HG03108 (cell line): ENCODE measurements at regions not wholly inside any gene's neighbourhood (a gene's known extent, or its start where the extent isn't known, plus 50 kb on each side); places are given as distances from the start of the nearest gene placed in this dataset.
"Not testable (repeated sequence)": the region's sequence is repeated elsewhere in the genome, so short reads cannot be mapped to it uniquely, and the experiment has no call there.

Experiments
- ATAC-seq: cut with Tn5 transposase; IDR thresholded peaks from one replicate; pipeline ENCODE4 v1.9.1; 2021; ENCODE audit warnings: moderate library complexity; ENCODE audit not compliant: unreplicated experiment

GRCh38 chr10:55174419-55174818 lies 373.4 kb upstream of the PCDH15 start:
- no peak for ATAC-seq

GRCh38 chr10:55169493-55169892 lies 368.5 kb upstream of the PCDH15 start:
- ATAC-seq = no peak

GRCh38 chr10:55168343-55168742 lies 367.3 kb upstream of the PCDH15 start:
- no peak for ATAC-seq

GRCh38 chr10:55163388-55163979 lies 362.5 kb upstream of the PCDH15 start:
- no peak for ATAC-seq

GRCh38 chr10:55162321-55162720 lies 361.3 kb upstream of the PCDH15 start:
- not testable (repeated sequence) for ATAC-seq

- no peak for ATAC-seq
These were observed 359.7 kb upstream of the PCDH15 start for GRCh38 chr10:55160655-55161283.

GRCh38 chr10:55158633-55159032 lies 357.6 kb upstream of the PCDH15 start:
- ATAC-seq = no peak

GRCh38 chr10:55146032-55146431 lies 345.0 kb upstream of the PCDH15 start:
- ATAC-seq = no peak

- ATAC-seq = no peak
These were observed 343.0 kb upstream of the PCDH15 start for GRCh38 chr10:55144001-55144400.

- ATAC-seq = no peak
These were observed 340.9 kb upstream of the PCDH15 start for GRCh38 chr10:55141892-55142291.

GRCh38 chr10:55137063-55137462 lies 336.0 kb upstream of the PCDH15 start:
- ATAC-seq = no peak

GRCh38 chr10:55104738-55105137 lies 303.7 kb upstream of the PCDH15 start:
- ATAC-seq = no peak

GRCh38 chr10:55098452-55098851 lies 297.4 kb upstream of the PCDH15 start:
- ATAC-seq = no peak

- no peak for ATAC-seq
These were observed 290.8 kb upstream of the PCDH15 start for GRCh38 chr10:55091691-55092328.

GRCh38 chr10:55078121-55078520 lies 277.1 kb upstream of the PCDH15 start:
- ATAC-seq = no peak

- ATAC-seq = no peak
These were observed 264.2 kb upstream of the PCDH15 start for GRCh38 chr10:55065185-55065584.

- no peak for ATAC-seq
These were observed 262.8 kb upstream of the PCDH15 start for GRCh38 chr10:55063811-55064210.

- ATAC-seq = no peak
These were observed 261.3 kb upstream of the PCDH15 start for GRCh38 chr10:55062349-55062748.

GRCh38 chr10:55058800-55059199 lies 257.8 kb upstream of the PCDH15 start:
- ATAC-seq = no peak

- no peak for ATAC-seq
These were observed 250.5 kb upstream of the PCDH15 start for GRCh38 chr10:55051515-55051914.

GRCh38 chr10:55048830-55049498 lies 247.9 kb upstream of the PCDH15 start:
- no peak for ATAC-seq

GRCh38 chr10:55043540-55043939 lies 242.5 kb upstream of the PCDH15 start:
- no peak for ATAC-seq
